Aorta (tissue), 5 donors: ENCODE measurements at regions not wholly inside any gene's neighbourhood (a gene's known extent, or its start where the extent isn't known, plus 50 kb on each side); places are given as distances from the start of the nearest gene placed in this dataset.
A peak's percentile ranks its signal among the peaks of the same experiment; 100 is the strongest.

Source experiments
- ATAC-seq: fragments of 200-7000 bp; cut with Tn5 transposase; one replicate; pipeline ENCODE4 v1.9.1; 2022; ENCODE audit warnings: moderate library complexity; ENCODE audit not compliant: low FRiP score
- DNase-seq, 2 donors: peaks; one replicate each; pipeline ENCODE4 v3.0.0-alpha.2; 2020
- H3K27ac ChIP-seq, 2 donors: one replicate each; pipeline ENCODE4 v1.5.1; 2013; ENCODE audit warnings: low read length in 2 of 2, mild to moderate bottlenecking in 2 of 2, moderate library complexity in 2 of 2, control low read depth in 1 of 2, inconsistent platforms in 1 of 2, low read depth in 1 of 2
- H3K27me3 ChIP-seq, 2 donors: one replicate each; pipeline ENCODE4 v1.6.1; 2013; ENCODE audit warnings: control low read depth in 1 of 2, low read length in 1 of 2, mild to moderate bottlenecking in 1 of 2, moderate library complexity in 1 of 2; ENCODE audit not compliant: insufficient read depth in 2 of 2, control insufficient read depth in 1 of 2
- H3K36me3 ChIP-seq, 2 donors: one replicate each; pipeline ENCODE4 v1.6.1; 2013; ENCODE audit warnings: control low read depth in 1 of 2, low read length in 1 of 2, mild to moderate bottlenecking in 1 of 2; ENCODE audit not compliant: insufficient read depth in 2 of 2, control insufficient read depth in 1 of 2
- H3K4me1 ChIP-seq, 2 donors: one replicate each; pipeline ENCODE4 v1.6.1; 2013; ENCODE audit warnings: low read length in 2 of 2, control low read depth in 1 of 2, mild to moderate bottlenecking in 1 of 2, moderate library complexity in 1 of 2; ENCODE audit not compliant: insufficient read depth in 2 of 2, control insufficient read depth in 1 of 2
- H3K4me3 ChIP-seq, 2 donors: one replicate each; pipeline ENCODE4 v1.5.1; 2013; ENCODE audit warnings: low read length in 2 of 2, control low read depth in 1 of 2, mild to moderate bottlenecking in 1 of 2
- H3K9me3 ChIP-seq: one replicate; pipeline ENCODE4 v1.6.1; 2013; ENCODE audit warnings: mild to moderate bottlenecking, low read length; ENCODE audit not compliant: control insufficient read depth
- WGBS, 2 donors: extraction: QIAGEN DNeasy Blood & Tissue Kit; methylation state at CpG; one replicate each; pipeline ENCODE4 v1.1.7; 2013; 5-methylcytosine and 5-hydroxymethylcytosine counted together
- intact Hi-C, 2 donors: fragments of 100-400 bp; cut with DNase I; formaldehyde crosslinking; loops; one replicate each; pipeline versions ENCODE4 v1.14.2 to v1.15.0; 2022
- donor health status: healthy with polysubstance abuse.
- donor health status: Bipolar disorder and iron deficiency.
- donor health status: DM: no; HTN: no; CAD: no.
- donor health status: DM: no; HTN: no; CAD: no.
- donor health status: DM: yes; HTN: yes; CAD: no.

DNA sequence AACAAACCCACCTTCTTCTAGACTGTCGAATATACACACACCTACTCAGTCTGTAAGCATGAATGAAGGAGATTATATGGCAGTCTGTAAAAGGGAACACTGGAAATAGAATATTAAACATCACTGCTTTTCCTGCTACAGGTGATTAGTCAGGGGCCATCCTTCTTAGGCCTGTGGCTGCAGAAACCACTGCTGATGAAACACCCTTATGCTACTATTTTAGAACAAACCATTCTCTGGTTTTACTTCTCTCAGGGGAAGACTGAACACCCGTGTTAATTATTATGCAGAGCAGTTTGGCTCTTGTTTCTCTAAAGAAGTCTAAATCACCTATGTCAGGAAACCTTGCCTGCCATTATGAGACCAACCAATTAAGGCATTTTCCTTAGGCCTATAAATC is 351.1 kb upstream of the KLF6 start:
- WGBS, 2 donors, result 79 to 82% methylated on average over 2 of the region's 2 CpGs
- Histone ChIP-seq H3K27ac (no peak overlapping the region), H3K36me3 (no peaks in the 10 kb centered on the region), H3K27me3 (no peaks in the 10 kb centered on the region), H3K9me3 (peaks cover 2% of the 10 kb centered on the region), H3K4me1 (peaks cover 0 to 1% of the 10 kb centered on the region in 2 donors), H3K4me3 (no peak overlapping the region)
- DNase-seq (no peak), ATAC-seq (no peak)
- intact Hi-C loops, result no loop called here

DNA sequence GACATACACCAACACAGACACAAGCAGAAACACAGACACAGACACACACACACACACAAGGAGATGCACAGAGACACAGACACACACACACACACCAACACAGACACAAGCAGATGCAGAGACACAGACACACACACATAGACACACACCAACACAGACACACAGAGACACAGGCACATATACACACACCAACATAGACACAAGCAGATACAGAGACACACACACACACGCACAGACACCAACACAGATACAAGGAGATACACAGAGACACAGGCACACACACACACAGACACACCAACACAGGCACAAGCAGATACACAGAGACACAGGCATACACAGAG is 347.2 kb upstream of the KLF6 start:
- WGBS, 2 donors, result 87 to 93% methylated on average over 1 of the region's 1 CpG

DNA sequence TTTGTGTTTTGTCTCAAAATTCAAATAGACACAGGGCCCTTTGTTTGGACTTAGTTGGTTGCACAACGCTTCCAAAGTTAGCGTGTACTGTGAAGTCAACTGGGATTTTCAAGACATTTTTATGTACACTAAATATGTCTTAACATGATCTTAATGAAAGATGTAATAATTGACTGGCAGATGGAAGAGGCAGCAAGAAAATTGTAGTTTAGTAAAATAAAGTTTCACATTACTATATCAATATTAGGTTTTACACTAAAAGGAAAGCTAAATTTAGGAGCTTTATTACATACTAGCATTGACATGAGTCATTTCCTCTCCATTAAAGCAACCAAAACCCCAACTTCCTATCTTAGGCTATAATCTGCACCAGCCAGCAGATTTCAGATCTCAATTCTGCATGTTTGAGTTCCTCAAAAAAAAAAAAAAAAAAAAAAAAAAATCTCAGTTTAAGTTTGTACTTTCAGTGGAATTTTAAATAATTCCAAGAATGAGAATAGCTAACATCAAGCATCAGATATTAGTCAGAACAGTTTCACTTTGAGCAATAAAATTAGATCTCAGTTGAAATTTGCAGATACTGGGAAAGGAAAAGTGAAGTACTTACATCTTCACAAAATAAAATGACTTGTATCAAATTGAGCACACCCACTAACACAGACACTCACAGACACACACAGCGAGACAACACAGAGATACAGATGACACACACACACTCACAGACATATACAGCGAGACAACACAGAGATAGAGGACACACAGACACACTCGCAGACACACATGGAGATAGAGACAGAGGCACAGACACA is 346.6 kb upstream of the KLF6 start:
- 32 to 39% methylated on average over 5 of the region's 5 CpGs for WGBS, 2 donors
- intact Hi-C loops, result loop anchor here in 1 of 2 donors (5.0 kb wide), 1 partner anchor 111 kb away; no protein-coding TSS in a partner anchor
- H3K9me3 ChIP-seq, result no peaks in the 10 kb centered on the region
- ATAC-seq (peak; percentile 84), DNase-seq (no peak)
- no peaks in the 10 kb centered on the region for H3K36me3 ChIP-seq
- no peaks in the 10 kb centered on the region for H3K27me3 ChIP-seq
- H3K4me1 ChIP-seq, result peaks cover 1 to 2% of the 10 kb centered on the region in 2 donors
- H3K4me3 ChIP-seq, result no peak overlapping the region
- H3K27ac ChIP-seq, result peak overlapping the region in 1 of 2 donors; percentile 71

More for the DNA sequence above, 347.2 kb upstream of the KLF6 start:
- DNase-seq, result no peak
- H3K4me1 ChIP-seq, result peaks cover 1 to 2% of the 10 kb centered on the region in 2 donors
- no peaks in the 10 kb centered on the region for H3K9me3 ChIP-seq
- H3K27me3 ChIP-seq, result no peaks in the 10 kb centered on the region
- H3K36me3 ChIP-seq, result no peaks in the 10 kb centered on the region
- H3K4me3 ChIP-seq, result no peak overlapping the region
- peak; percentile 15 for ATAC-seq
- intact Hi-C loops, result loop anchor here in 1 of 2 donors (5.0 kb wide), 1 partner anchor 110 kb away; no protein-coding TSS in a partner anchor
- H3K27ac ChIP-seq, result peak overlapping the region in 1 of 2 donors; percentile 71

DNA sequence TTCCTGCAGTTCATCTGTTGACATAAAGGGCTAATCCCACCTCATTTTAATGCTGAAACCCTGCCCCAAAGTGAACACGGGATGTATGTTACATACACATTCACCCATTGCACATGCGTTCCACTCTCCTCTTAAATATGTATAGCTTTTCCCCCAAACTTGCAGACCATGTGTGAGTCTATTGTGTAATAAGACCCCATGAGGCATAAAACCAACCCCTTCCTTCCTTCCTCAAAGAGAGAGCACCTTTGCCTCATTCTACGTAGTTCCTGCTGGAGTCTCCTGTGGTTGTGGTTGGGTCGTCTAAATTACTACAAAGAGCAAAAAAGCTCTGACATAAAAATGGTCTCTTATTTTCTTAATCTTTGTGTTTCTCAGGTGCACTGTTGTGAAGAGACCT is 345.7 kb upstream of the KLF6 start:
- ATAC-seq (no peak), DNase-seq (no peak)
- H3K27me3 ChIP-seq, result no peaks in the 10 kb centered on the region
- no peaks in the 10 kb centered on the region for H3K9me3 ChIP-seq
- H3K27ac ChIP-seq, result peak overlapping the region in 1 of 2 donors; percentile 57
- no peak overlapping the region for H3K4me3 ChIP-seq
- WGBS, 2 donors, result 85 to 86% methylated on average over 4 of the region's 4 CpGs
- H3K4me1 ChIP-seq, result peaks cover 1 to 2% of the 10 kb centered on the region in 2 donors
- intact Hi-C loops, result loop anchor here in 1 of 2 donors (5.0 kb wide), 1 partner anchor 112 kb away; no protein-coding TSS in a partner anchor
- H3K36me3 ChIP-seq, result no peaks in the 10 kb centered on the region

DNA sequence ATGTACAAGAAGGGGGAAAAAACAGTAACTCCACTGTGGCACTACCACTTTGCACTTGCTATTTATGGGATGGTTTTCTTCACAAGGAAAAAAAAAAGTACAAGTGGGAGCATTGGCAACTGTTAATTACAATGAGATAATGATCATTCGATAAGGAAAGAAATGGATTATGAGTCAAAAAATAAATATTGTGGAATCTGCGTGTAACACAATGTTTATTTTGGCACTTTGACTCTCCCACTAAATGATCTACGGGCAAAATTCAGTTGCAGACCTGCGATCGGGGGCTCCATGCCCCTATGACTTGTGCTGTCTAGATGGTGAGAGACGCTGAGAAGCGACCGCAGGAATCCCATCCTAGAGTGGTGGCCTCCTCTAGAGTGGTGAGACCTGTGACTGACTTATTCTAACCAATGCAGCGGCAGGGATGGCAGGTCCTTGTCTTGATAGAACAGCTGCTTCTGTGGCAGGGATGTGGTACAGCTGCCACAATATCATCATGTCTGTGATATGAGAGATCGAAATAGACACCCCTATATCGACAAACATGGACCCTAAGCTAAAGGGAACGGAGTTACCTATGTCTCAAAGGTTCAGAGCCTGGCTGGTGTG is 345.0 kb upstream of the KLF6 start:
- no peaks in the 10 kb centered on the region for H3K27me3 ChIP-seq
- DNase-seq (no peak), ATAC-seq (no peak)
- H3K27ac ChIP-seq, result no peak overlapping the region
- intact Hi-C loops, result loop anchor here in 1 of 2 donors (5.0 kb wide), 1 partner anchor 112 kb away; no protein-coding TSS in a partner anchor
- no peaks in the 10 kb centered on the region for H3K36me3 ChIP-seq
- 73 to 76% methylated on average over 12 of the region's 12 CpGs for WGBS, 2 donors
- no peak overlapping the region for H3K4me3 ChIP-seq
- H3K9me3 ChIP-seq, result no peaks in the 10 kb centered on the region
- peaks cover 1 to 2% of the 10 kb centered on the region in 2 donors for H3K4me1 ChIP-seq

DNA sequence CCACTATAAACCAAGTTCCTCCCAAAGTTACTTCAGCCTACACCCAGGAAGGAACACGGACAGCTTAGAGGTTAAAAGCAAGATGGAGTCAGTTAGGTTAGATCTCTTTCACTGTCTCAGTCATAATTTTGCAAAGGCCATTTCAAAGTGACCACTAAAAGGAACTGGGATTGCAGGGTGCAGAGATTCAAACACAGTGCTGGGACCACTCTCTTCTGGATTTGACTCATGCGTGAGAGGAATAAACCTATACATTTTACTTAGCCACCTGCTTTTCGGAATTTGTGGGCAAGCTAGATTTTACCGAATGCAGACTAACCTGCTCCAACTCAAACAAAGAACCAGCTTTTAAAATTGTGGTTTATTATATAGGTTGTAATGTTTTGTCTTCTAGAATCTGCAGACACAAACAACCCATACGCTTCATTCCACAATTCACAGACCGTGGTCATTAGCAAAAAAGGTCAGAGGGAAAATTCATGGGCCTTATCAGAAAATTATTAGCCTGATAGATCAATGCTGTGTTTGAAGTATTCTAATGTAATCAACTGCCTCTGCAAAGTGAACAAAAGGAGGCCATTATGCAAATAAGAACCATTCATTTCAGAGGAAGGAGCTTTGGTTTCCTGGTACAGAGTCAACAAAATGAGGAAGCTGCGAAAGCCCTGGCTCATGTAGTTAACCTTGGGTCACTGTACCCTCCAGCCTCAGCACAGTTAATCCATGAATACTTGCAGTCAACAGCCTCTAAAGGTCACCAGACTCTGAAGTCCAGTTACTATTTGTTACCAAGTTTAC is 342.7 kb upstream of the KLF6 start:
- H3K4me3 ChIP-seq, result no peak overlapping the region
- intact Hi-C loops, result no loop called here
- DNase-seq, result peak in 1 of 2 donors; percentile 58
- H3K36me3 ChIP-seq, result no peaks in the 10 kb centered on the region
- H3K4me1 ChIP-seq, result peaks cover 1 to 2% of the 10 kb centered on the region in 2 donors
- H3K27me3 ChIP-seq, result no peaks in the 10 kb centered on the region
- H3K27ac ChIP-seq, result no peak overlapping the region
- WGBS, 2 donors, result 95 to 97% methylated on average over 7 of the region's 7 CpGs
- peak; percentile 39 for ATAC-seq
- peaks cover 2% of the 10 kb centered on the region for H3K9me3 ChIP-seq

DNA sequence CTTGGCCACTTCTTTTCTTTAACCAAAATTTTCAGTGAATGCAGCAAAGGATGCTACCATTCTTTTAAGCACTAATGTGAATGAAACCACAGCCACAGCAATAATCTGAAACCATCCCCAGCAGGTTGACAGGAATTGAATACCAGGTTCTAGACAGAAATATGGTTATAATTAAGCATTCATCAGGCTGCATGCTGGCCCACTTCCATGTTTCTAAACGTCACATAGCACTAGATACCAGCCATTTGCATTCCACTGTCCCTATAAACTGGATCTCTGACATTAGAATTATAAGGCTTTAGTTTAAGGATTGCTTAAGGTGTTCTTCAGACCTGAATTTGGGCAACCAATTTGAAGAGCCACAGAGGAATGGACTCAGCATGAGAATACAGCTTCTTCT is 340.8 kb upstream of the KLF6 start:
- WGBS, 2 donors, result 96 to 100% methylated on average over 1 of the region's 1 CpG
- intact Hi-C loops, result no loop called here

DNA sequence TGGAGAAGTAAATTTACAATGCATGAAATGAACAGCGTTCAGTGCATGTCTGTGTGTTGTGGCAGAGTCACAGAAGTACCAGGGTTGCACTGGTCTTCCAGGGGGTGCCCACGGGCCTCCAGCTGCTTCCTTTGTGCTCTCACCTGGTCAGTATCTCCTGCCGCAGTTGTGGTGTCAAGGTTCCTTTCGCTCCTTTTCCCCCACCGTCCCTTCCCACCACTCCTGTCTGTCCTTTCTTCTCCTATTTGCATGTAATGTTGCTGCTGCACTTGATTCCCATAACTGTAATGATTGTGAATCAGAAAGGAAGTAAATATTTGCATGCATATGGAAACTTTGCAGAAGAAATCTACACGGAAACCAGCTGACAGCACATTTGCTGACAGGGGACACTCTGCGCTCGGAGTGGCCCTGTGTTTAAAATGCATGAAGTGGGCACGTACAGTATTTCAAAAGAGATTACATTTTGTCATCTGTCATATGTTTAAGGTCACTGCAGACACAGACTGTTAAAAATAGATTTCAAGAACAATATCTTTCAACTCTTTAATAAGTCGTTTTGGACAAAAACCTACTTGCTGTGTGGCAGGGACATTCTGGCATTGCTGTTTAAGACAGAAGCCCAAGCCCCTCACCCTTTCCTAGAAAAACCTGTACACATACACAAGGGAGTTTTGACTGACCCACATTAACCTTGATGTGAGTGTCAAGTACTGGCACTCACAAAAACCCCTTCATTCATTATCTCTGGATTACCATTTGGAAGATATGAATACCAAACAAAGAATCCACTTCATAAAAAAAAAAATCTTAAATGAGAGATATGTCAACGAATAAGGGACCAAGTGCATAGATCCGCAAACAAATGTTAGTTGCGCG is 336.7 kb upstream of the KLF6 start:
- Histone ChIP-seq H3K27ac (no peak overlapping the region), H3K27me3 (no peaks in the 10 kb centered on the region), H3K4me1 (no peaks in the 10 kb centered on the region), H3K36me3 (no peaks in the 10 kb centered on the region), H3K4me3 (no peak overlapping the region), H3K9me3 (peaks cover 3% of the 10 kb centered on the region)
- DNase-seq (peak in 1 of 2 donors; percentile 75), ATAC-seq (no peak)
- intact Hi-C loops, result no loop called here
- WGBS, 2 donors, result 60 to 68% methylated on average over 14 of the region's 14 CpGs

More for the DNA sequence above, 340.8 kb upstream of the KLF6 start:
- ATAC-seq (no peak), DNase-seq (no peak)
- Histone ChIP-seq H3K9me3 (peaks cover 2% of the 10 kb centered on the region), H3K4me1 (peaks cover 0 to 2% of the 10 kb centered on the region in 2 donors), H3K4me3 (no peak overlapping the region), H3K27ac (no peak overlapping the region), H3K27me3 (no peaks in the 10 kb centered on the region), H3K36me3 (no peaks in the 10 kb centered on the region)
